Hematopoietic multipotent progenitor cell treated with erythropoietin and hydrocortisone succinate and interleukin-3 and kit ligand, for 6 days (in vitro differentiated cells): ENCODE measurements at regions not wholly inside any gene's neighbourhood (a gene's known extent, or its start where the extent isn't known, plus 50 kb on each side); places are given as distances from the start of the nearest gene placed in this dataset.
"Not testable (repeated sequence)": the region's sequence is repeated elsewhere in the genome, so short reads cannot be mapped to it uniquely, and the experiment has no call there.

Experiments
- DNase-seq: peaks from one replicate; pipeline ENCODE4 v3.0.0-alpha.2; 2015

DNA sequence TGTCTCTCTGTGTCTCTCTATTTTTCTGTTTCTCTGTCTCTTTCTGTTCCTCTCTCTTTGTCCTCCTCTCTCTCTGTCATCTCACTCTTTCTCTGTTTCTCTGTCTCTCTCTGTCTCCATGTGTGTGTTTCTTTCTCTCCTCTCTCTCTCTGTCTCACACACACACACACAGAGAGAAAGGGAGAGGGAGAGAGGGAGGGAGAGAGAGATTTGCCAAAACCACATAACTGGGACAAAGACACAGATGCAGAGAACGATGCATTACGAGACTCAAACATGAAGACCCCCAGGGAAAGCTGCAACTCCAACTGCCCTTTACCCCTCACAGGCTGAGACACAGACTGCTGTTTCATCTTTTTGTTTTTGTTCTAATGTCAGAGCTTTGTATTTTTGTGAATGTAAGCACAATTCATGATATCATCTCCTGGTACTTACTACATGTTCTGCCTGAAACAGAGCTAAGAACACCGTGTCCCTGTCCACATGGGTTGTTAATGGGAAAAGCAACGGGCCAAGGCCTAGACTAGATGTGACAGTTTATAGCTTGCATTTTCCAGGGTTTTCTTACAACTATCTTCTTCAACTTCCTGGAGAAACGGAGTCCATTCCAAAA is 177.1 kb upstream of the ARID1B start:
- no peak for DNase-seq

DNA sequence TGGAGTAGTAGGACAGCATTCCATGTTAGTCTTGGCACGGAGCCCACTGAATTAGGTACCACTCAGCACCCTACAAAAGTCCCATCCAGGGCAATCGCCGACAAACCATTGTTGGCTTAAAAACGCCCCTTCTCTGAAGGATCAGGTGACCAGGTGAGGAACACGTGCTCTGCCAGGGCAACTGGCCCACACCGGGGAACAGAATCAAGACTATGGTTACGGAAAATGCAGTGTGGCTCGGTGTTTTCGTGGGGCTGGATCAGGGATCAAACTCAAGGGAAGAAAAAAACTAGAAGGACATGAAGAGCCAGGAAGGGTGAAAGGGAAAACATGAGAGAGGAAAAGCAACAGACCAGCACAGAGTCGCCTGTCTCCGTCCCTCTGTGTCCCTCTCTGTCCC is 177.8 kb upstream of the ARID1B start:
- no peak for DNase-seq

DNA sequence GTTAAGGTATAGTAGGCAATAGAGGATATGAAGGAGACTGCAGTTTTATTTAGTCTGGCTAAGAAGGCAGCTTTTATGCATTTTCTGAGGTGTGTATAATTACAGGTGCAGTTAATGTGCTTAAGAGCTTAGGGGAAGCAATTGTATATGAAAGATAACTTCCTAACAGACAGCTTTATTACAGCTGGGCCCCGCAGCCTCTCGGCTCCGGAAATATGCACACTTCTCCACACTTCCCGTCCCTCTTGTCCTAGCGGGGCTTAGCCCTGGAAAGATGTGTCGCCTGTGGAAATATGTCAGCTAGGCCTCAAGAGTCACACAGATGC is 178.4 kb upstream of the ARID1B start:
- no peak for DNase-seq

DNA sequence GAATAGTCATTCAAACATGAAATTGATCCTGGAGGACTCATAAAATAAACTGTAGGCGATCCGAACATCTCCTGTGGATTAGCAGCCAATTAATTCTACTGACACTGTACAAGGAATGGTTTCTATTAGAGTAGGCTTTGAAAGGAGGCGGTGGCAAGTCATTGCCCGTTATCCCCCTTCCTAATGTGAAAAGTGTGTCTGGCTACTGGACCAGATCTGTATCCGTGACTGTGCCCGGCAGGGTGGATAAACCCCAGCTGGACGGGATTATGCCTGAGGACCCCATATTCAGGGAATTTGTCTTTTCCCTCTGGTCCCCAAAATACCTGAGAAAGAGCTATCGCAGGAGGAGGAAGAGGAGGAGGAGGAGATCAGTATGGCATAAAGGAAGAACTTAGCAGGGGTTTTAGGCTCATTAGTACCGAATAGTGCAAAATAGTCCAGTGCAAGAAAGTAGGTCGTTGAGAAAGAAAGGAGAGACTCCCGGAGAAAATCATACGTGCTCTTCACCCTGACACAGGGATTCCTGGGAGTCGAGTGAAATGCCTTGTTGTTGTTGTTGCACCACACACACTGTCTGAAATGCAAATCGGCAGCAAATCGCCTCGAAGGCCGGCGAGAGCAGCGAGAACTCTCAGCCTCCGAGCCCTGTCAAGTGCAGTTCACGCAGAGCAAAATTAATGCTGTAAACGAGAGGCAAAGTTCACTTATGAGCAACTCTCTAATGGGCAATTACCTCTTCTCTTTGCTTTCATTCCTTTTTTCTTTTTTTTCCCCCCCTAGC is 178.9 kb upstream of the ARID1B start:
- peak; percentile 12 for DNase-seq

- DNase-seq = no peak
Observed at GRCh38 chr6:156597095-156597494, 180.1 kb upstream of the ARID1B start.

- DNase-seq = no peak
Observed at GRCh38 chr6:156595476-156595875, 181.7 kb upstream of the ARID1B start.

- no peak for DNase-seq
Observed at GRCh38 chr6:156593893-156594292, 183.3 kb upstream of the ARID1B start.

DNA sequence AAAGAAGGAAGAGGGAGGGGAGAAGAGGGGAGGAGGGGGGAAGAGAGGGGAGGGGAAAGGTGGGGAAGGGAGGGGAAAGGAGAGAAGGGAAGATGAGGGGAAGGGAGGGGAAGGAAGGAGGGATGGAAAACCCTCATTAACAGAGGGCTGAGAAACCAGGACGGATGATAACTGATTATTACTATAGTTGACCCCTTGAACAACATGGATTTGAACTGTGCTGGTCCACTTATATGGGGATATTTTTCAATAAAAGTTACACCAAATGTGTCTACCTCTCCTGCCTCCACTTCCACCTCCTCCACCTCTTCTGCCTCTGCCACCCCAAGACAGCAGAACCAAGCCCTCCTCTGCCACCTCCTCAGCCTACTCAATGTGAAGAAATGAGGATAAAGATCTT is 184.1 kb upstream of the ARID1B start:
- no peak for DNase-seq

GRCh38 chr6:156590482-156590881 is 186.7 kb upstream of the ARID1B start:
- DNase-seq = no peak

- no peak for DNase-seq
Observed at GRCh38 chr6:156589281-156589680, 187.9 kb upstream of the ARID1B start.

DNA sequence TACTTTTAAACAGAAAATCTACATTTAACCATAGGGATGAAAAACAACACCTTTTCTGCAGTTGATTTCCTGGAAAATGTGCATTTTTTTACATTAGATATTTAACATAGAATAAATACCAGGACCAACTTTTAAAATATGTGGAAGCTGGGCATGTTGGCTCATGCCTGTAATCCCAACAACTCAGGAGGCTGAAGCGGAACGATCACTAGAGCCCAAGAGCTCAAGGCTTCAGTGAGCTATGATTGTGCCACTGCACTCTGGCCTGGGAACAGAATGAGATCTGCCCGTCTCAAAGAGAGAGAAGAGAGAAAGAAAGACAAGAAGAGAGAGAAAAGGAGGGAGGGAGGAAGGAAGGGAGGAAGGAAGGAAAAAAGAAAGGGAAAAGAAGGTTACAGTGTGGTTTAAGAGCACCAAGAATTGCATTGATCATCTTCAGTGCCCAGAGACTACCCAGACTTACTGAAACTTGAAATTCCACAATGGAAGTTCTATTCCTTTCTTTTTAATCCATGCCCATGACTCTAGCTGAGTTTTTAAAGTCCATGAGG is 189.4 kb upstream of the ARID1B start:
- DNase-seq = no peak

- DNase-seq = peak; percentile 56
Observed at GRCh38 chr6:156587071-156587470, 190.1 kb upstream of the ARID1B start.

- peak; percentile 38 for DNase-seq
Observed at GRCh38 chr6:156585859-156586258, 191.3 kb upstream of the ARID1B start.

DNA sequence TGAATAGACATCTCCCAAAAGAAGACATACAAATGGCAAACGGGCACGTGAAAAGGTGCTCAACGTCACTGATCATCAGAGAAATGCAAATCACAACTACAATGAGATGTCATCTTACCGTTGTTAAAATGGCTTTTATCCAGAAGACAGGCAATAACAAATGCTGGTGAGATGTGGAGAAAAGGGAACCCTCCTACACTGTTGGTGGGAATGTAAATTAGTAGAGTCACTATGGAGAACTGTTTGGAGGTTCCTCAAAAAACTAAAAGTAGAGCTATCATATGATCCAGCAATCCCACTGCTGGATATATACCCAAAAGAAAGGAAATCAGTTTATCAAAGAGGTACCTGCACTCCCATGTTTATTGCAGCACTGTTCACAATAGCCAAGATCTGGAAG is 193.1 kb upstream of the ARID1B start:
- not testable (repeated sequence) for DNase-seq

GRCh38 chr6:156583083-156583482 is 194.1 kb upstream of the ARID1B start:
- DNase-seq = no peak

GRCh38 chr6:156582509-156582992 is 194.6 kb upstream of the ARID1B start:
- no peak for DNase-seq

- no peak for DNase-seq
Observed at GRCh38 chr6:156579564-156579963, 197.6 kb upstream of the ARID1B start.

DNA sequence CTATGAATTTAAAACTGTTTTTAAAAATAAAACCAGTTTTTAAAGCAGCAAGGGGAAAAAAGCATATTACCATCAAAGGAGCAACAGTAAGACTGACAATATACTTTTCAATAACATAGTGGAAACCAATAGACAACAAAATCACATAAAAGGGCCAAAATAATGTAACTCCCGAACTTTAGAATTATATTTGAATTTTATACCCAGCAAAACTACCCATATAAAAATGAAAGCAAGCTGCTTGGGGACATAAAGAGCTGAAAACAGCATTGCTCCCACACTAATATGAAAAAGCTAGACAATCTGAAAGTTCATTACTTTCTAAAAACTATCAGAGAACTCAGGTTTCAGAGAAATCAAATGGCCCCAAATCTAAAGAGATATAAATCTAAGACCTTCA is 199.4 kb upstream of the ARID1B start:
- DNase-seq = no peak

- DNase-seq = no peak
Observed at GRCh38 chr6:156575361-156575760, 201.8 kb upstream of the ARID1B start.

DNA sequence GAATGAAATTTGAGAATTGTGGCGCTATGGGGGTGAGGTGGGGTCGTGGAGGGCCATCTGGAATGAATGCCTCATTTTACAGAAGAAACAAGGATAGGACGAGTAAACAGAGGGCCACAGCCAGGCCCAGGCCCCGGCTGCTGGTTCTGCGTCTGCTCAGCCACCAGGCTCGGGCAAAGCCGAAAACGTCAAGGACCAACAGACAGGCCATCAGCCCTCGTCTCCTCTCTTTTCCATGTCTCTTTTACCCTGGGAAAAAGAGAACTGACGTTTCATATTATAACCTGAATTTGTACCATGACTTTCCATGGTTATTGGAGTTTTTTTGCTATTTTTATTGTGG is 212.4 kb upstream of the ARID1B start:
- no peak for DNase-seq

- DNase-seq = peak; percentile 86
Observed at GRCh38 chr6:156564127-156564806, 212.9 kb upstream of the ARID1B start.

- no peak for DNase-seq
Observed at GRCh38 chr6:156563714-156564113, 213.5 kb upstream of the ARID1B start.

- DNase-seq = no peak
Observed at GRCh38 chr6:156562636-156563035, 214.5 kb upstream of the ARID1B start.

DNA sequence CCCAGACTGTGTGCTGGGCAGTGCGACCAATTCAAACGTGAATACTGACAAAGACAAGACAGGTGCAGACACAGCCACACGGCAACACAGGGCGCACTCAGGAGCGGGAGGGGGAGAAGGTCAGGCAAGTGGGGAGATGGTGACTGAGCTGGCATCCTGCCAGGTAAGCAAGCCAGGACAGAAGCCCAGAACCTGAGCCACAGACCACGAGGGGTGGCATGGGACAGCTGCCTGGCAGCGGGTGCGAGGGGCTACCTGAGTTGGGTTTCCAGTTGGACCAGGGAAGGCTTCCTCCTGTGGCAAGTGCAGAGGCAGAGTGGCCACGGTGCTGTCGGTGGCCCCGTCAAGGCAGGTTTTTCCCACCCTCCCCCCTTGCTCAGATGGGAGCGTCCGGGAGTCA is 215.2 kb upstream of the ARID1B start:
- no peak for DNase-seq
